H1 (cell line): ENCODE measurements at regions not wholly inside any gene's neighbourhood (a gene's known extent, or its start where the extent isn't known, plus 50 kb on each side); places are given as distances from the start of the nearest gene placed in this dataset.

Experiments used
- SIX5 ChIP-seq: IDR thresholded peaks from 2 replicates; pipeline ENCODE4 v1.6.1; 2011; ENCODE audit warnings: mild to moderate bottlenecking, low read depth, low read length
- SP2 ChIP-seq: IDR thresholded peaks from 2 replicates; pipeline ENCODE4 v1.6.1; 2012; ENCODE audit warnings: mild to moderate bottlenecking, low read length, inconsistent platforms
- TAF7 ChIP-seq: optimal IDR thresholded peaks from 2 replicates; pipeline ENCODE3; 2011; ENCODE audit warnings: low read depth, mild to moderate bottlenecking, inconsistent platforms, low read length, moderate library complexity, borderline replicate concordance

DNA sequence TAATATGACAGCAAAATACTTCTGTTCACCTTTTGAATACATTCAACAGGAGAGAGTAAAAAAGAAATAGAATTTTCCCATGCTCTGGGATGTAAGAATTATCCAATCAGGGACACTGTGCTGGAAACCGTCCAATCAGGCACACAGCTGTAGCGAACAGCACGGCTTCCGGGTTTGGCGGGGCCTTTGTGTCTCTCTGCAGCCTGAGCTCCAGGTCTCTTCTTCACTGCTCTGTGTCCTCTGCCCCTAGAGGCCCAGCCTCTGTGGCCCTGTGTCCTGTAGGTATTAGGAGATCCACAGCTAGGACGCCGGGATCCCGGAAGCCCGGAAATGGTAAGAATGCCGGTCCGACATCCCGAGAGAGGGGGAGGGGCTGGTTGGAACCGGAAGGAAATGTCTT lies 92.7 kb downstream of the ZNF737 start (continued):
- TF ChIP-seq TAF7 (no peak), SP2 (no peak), SIX5 (no peak)
